NOMO-1 (cell line): ENCODE measurements at regions not wholly inside any gene's neighbourhood (a gene's known extent, or its start where the extent isn't known, plus 50 kb on each side); places are given as distances from the start of the nearest gene placed in this dataset.

Source experiments
- DNase-seq, 2 experiments: peaks; one replicate each; lab custom pipeline; 2025; ENCODE audit not compliant: unreplicated experiment in 2 of 2; lab: John Stamatoyannopoulos, UW

DNA sequence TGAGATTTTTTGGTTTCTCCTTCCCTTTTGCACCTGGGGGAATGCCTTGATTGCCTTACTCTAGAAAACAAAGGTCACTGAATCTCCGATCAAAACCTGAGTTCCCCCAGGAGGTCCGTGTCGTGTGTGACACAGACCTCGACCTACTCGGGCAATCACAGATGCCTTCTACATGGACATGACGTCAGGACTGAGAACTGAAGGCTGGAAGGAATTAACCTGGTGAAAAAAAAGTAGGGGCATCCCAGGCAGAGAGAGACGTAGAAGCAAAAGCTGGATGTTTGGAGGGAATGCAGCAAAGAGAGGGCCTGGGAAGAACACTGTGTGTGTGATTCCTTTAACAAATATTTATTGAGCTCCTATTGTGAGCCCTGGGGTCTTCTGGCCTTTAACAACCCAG lies 178.0 kb downstream of the PRDM2 start:
- no peak for DNase-seq

DNA sequence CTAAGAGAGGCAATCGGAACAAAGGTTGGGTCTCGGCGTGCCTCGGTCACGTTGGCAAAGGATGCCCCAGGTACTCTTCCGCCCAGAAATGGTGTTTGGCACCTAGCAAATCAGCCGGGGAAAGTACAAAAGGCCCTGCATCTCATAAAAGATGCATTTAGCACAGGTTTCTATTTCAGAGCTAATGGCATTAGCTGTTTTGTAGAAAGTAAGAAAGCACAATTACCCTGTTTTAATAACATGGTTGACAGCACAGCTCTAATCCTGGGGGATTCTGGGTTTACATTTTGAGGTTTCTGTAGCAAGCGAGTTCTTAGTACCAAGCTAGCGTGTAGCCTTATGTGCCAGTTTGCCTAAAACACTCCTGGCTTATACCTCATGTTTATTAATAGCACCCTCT lies 178.5 kb downstream of the PRDM2 start:
- DNase-seq = no peak

DNA sequence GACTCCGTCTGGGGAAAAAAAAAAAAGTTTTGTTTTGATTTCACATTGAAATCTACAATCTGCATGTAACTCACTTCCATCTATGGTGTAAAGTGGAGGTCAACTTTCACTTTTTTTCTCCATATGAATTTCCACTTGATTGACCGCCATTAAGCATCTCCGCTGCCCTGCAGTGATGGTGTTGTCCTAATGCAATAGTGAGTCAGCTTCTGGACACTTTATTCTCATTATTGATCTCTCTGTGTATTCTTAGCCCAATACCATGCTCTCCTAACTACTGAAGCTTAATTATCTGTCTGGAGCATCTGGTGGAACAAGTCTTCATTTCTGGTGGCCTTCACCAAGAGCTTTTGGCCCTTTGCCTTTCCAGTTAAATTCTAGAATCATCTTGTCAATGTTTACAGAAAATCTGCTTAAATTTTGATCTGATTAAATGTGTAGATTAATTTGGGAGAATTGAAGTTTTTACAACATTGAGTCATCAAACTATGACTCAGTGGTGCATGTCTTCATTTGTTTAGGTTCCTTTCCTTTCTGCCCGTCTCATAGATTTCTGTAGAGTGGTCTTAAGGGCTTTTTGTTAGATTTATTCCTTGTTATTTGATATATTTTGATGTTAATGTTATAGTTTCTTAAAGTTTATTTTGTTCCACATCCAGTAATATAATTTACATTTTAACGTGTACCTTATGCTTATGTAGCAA lies 181.5 kb downstream of the PRDM2 start:
- DNase-seq = no peak

DNA sequence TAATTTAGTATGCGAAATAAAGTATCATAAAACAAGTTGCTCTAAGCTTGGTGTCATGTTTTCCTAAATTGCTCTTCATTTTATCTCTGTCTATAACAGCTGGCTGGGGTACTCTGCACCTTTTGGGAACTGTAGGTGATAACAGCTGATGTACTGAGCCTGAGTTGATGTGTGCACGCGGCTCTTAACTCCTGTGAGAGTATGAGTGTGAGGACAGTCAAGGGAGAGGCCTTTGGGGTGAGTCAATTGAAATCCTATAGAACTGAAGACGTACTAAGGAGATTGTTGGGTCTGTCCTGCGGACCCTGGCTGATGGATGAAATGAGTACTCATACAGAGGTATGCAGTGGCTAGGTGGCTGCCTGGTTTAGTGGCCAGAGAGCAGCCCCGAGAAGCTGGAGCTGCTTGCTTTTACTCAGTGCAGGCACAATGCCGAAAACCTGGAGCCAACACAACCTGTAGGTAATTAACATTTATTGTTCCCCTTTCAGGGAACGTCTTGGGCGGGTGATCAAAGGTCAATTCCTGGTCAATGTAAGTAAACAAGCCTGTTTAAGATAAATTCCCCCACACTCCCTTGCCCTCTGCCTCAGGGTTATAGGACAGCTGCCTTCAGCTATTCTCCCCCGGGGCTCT lies 188.5 kb downstream of the PRDM2 start:
- DNase-seq = no peak

DNA sequence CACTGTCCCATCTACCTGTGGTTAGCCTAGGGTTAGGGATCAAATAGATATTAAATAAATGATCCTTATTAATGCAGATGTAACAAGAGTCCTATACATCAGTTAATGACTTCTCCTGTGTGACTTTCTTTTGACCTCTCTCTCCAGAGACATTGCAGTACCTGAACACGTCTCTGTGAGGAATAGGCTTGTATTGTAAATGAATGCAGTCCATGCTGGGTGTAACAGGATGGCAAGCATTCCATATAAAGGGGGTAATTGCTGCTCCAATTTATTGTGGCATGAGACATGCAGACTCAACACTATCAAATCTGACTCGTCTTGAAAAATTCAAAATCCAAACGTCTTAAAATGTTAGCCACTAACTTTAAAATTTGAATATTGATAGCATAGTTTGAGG lies 189.5 kb downstream of the PRDM2 start:
- DNase-seq = no peak

DNA sequence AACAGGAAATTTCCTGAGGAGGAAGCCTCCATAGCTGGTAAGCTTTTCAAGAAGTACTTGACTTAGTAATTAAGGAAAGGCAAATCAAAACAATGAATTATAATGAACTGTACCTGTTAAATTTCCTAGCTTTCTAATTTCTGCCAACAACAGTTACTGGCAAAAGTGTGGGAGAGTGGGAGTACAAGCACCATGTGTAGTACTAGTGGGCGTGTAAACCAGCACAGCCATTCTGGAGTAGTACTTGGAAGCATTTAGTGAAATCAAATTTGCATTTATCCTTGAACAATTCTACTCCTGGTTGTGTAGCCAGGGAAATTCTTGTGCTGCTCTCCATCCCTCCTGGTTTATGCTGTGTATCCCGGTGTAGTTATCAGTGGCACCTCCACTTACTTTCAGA lies 190.8 kb downstream of the PRDM2 start:
- no peak for DNase-seq

DNA sequence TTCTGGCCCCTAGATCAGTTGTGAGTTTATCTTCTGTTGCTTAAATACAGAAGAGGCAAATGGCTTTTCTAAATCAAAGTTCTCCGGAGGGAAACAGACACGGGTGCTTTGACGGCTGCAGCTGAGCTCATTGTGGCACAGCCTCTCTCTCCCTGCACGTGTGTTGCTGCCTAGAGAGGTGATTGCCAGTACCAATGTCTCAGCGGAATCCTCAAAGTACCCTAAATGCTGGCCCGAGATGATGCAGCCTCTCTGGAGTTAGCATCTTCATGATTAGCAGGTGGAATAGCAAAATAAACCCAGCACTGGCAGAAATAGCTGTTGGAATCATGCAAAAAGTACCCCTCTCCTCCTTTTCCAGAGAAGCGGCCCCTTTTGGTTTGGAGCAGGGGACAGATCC lies 192.2 kb downstream of the PRDM2 start:
- DNase-seq = no peak

DNA sequence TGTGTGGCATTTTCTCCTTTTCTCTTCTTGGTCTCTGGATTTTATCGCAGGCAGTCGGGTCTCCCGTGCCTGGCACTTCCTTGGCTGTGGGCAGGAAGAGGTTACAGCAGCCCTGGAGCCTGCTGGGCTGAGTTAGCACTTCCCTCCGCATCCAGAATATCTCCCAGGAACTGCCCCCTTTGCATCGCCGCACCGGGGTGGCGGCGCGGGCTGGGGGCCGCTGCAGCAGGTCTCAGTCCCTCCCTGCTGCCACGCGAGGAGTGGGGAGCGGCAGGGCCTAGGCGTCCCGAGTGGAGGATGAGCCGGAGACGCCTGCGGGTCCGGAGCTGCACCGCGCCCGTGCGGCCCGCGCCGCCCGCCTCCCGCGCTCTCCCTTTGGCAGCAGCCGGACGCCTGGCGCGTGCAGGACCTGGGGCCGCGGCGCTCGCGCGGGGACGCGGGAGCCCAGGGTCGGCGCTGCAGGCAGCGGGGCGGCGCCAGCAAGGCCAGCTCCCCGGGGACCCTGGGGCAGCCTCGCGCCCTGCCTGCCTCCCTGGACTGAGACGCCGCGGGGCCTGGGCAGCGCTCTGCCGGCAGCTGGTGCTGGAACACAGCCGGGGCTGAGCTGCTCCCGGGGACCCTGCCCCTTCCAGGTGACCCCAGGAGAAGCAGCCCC lies 192.8 kb downstream of the PRDM2 start:
- no peak for DNase-seq

DNA sequence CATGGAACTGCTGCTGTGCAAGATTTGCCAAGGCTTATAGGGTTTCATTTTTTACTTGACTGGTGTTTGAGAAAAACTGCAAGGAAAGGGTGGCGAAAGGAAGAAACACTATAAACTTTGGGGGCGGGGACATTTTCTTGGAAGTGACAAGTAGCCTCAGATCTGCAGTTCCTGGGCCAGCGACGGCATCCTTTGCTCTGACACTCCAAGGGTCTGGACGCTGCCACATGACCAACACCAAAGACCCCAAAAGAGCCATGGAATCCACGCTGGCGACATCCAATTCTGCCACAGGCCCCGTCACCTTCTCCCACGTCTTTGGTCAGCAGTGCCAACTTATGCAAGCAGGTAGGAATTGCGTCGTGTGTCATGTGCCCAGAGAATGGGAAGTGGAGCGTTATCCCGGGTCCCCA lies 193.4 kb downstream of the PRDM2 start:
- DNase-seq = no peak

DNA sequence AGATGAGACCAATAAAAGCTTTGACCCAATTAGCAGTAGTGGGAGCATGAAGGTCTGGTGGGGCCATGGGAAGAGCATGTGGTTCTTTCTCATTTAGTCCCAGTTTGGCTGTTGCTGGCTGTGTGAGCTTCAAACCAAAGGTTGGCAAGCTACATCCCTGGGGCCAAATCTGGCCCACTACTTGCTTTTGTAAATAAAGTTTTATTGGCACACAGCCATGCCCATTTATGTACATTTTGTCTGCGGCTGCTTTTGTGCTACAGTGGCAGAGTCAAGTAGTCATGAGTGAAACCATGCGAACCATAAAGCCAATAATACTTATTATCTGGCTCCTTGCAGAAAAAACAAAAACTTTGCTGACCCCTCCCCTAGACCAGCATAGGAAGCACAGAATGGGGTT lies 196.9 kb downstream of the PRDM2 start:
- DNase-seq = no peak

DNA sequence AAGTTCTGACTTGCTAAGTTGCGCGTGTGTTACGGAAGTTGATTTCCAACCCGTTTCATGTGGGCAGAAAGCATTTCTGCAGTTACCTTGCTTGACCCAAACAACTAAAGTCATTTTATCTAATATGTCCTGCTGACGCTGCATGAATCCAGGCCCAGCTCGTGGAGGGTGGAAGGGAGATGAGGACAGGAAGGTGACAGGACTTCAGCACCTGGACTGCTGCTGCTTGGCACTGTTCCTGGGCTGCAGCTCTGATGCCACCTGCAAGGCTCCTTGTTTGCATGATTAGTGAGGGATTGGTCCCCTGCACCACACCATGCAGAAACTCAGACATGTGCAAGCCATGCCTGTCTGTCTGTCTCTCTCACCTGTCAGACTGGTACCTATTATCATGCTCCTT lies 198.4 kb downstream of the PRDM2 start:
- DNase-seq = no peak

DNA sequence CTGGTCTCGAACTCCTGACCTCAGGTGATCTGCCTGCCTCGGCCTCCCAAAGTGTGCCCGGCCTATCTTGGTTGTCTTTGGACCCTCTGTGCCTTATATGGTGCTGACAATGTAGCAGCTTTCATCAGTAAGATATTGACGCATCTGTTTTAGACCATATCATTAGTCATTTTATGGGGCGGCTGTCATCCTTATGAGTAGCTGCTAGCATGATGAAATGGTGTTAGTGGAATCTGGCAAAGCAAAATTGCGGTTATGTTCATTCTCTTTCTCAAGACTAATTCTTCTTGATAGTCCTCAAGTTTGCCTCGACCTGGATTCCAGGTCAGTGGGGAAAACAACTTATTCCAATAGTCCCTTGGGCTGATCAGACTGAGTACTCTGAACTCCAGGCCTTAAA lies 199.9 kb downstream of the PRDM2 start:
- DNase-seq = no peak

DNA sequence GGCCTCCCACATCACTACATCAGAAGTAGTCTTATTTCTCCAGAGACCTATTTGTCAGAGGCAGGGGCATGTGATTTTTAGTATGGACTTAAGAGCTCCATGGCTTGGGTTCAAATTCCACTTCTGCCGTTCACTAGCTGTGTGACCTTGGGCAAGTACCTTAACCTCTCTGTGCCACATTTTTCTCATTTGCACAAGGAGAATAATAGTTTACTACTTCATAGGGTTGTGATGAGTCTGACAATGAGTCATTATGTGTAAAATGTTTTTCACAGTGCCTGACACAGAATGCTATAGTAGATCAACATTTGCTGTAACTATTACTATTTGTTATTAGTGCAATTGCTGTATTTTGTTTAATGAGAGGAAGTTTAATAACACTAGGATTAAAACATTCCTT lies 200.6 kb downstream of the PRDM2 start:
- DNase-seq = no peak

DNA sequence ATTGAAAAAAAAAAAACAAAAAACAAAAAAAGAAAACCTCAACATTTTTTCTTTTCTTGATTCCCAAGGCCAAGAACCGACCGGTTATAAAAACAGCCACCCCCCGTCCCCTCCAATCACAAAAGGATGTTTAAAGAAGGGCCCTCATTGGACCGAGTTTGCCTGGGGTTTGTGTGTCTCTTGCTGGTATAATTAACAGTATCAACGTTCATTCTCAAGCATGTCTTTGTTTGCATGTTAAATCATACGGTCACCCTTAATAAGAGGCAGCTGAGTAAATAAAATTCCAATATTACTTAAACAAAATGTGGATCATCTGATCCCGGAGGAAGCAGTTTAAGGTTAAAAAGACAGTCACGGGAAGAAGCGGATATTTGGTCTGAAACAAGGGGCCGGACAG lies 201.1 kb downstream of the PRDM2 start:
- DNase-seq = no peak

DNA sequence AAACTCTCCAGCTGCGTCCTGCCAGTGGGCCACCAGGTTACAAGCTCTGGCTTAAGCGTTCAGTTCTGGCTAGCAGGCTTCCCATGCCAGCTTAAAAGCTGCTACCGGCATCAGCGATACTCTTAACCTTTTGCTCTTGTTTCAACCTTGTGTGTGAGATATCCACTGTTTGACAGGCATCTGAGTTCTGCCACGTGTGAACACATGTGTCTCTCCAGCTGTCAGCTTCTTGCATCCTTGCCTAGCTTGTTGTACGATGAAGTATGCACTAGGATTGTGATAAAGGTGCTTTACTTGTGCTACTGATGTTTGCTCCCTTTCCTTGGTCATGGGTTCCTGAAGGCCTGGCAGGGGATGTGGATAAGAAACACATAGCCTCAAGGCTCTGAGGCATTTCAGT lies 201.6 kb downstream of the PRDM2 start:
- DNase-seq = no peak

DNA sequence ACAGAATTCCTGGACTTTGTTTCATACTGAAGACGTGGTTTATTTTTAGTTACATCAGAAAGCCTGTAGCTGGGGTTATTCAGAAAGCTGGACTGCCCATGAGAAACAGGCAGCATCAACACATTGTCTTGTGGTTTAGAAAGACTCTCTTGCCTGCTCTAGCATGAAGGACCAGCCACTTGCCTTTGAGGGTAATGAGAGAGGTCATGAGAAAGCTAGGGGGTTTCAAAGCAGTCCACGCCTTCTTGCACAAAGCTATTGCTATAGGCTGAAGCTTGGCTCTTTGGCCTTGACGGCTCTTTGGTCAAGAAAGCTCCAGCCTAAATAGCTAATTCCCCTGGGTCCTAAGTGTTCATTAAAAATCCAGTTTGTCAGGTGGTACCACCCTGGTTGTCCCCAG lies 208.1 kb downstream of the PRDM2 start:
- DNase-seq = no peak

DNA sequence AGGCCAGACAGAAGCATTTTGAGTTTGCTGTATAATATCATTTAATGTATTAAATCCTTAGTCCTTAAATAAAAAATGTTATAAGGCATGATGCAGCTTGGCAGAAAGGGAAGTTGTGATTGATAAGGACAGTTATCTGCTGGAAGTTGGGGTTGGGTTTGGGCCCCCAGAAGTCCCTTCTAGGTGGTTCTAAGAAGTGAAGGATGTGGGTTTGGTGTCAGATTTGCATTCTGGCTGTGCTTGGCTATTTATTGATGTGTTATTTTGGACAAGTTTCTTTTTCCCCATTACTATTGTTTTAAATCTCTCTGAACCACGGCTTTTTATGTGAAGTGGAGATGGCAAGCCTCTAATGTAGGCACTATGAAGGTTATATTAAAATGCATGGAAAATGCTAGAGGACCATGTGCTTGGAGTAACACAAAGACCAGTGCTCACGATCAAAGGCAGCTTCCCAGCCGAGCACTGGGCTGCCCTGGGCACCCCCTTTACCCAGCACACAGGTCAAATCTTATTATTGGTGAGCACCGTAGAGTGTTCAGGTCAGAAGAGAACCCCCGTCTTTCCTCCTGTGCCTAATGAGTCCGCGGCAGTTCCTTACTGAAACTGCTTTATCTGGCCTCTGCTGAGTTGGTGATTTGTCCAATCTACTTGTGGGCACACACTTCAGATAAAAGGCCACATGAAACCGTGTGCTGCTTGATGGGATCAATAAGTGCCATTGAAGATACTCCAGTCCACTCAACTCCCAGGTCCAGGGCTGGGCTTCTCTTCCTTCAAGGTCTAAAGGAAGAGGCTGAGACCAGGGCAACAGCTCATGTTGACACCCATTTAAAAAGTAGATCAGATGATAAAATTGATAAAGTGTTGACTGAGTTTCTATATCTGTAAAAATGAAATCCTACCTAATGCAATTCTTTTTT lies 212.0 kb downstream of the PRDM2 start:
- DNase-seq = no peak

DNA sequence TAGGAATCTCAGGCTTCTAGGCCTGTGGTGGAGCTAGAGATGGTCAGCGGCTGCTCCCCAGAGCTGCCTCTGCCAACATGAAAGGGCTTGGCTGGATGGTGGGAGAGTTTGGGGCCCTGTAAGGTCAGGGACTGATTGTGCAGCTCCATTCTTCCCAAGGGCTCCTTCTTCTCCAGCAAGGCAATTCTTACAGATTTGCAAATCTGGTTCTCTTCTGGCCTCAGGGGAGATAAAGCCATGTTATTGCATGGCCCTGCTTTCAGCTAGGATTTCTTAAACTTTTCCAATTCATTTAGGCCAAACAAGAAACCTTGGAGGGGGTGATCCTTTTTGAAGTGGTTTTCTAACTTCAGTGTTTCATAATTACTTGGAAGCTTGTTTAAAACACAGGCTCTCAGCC lies 213.4 kb downstream of the PRDM2 start:
- no peak for DNase-seq

DNA sequence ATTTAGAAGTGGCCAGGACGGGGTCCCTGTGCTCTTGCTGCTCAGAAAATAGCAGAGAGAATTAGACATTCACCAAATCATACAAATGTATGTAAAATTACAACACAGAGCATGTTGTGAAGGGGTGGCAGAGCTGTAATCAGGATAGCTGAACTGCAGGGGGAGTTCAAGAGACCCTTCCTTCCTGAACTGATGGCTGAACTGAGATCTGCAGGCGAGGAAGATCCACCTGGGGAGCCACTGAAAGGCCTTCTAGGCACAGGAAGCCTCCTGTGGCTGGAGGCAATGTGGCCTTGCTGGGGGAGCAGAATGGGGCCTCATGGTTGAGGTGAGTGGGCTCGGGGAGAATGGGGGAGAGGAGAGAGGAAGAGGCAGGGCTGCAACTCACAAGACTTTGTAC lies 216.5 kb downstream of the PRDM2 start:
- DNase-seq = no peak

DNA sequence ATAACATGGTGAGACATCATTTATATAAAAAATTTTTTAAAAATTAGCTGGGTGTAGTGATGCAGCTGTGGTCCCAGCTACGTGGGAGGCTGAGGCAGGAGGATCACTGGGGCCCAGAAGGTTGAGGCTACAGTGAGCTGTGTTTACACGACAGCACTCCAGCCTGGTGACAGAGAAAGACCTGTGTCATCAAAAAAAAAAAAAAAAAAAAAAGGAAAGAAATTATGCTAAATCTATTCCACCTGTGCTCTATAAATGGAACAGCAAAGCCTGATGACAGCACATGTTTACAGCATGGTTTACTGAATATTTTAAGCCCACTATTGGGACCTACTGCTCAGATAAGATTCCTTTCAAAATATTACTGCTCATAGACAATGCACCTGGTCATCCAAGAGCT lies 217.6 kb downstream of the PRDM2 start:
- no peak for DNase-seq

DNA sequence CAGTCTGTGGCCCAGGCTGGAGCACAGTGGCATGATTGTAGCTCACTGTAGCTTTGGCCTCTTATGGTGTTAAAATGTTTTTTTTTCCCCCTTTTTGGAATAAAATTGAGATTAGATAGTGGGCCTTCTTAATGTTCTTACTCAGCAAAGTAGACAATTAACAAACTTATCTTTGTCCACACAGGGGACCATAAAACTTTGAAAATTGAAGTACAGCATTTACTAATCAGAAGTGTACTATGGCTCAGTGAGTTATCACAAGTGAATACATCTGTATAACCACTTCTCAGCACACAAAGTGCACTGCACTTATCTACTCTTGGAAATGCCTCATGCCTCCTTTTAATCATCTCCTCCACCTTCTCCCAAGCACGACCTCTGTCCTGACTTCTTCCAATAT lies 218.9 kb downstream of the PRDM2 start:
- DNase-seq = no peak
